Kidney (tissue), 13 donors: ENCODE measurements at regions not wholly inside any gene's neighbourhood (a gene's known extent, or its start where the extent isn't known, plus 50 kb on each side); places are given as distances from the start of the nearest gene placed in this dataset.

Source experiments
- DNase-seq, 5 donors: peaks; one replicate each; pipeline ENCODE4 v3.0.0-alpha.2; 2013 to 2020
- FAIRE-seq: peaks from 2 replicates; lab custom pipeline; 2012; peaks lifted over from hg19 to GRCh38; lab: Jason Lieb, UNC
- H3K27ac ChIP-seq, 2 donors: one replicate each; pipeline ENCODE4 v1.7.0; 2013; ENCODE audit warnings: low read depth in 2 of 2, low read length in 2 of 2, inconsistent platforms in 1 of 2
- H3K27me3 ChIP-seq: one replicate; pipeline ENCODE4 v1.7.1; 2013; ENCODE audit warnings: low read length, inconsistent platforms; ENCODE audit not compliant: control insufficient read depth, insufficient read depth
- H3K36me3 ChIP-seq, 3 donors: one replicate each; pipeline versions ENCODE4 v1.7.0 to v1.7.1; 2013; ENCODE audit warnings: low read length in 3 of 3, control low read depth in 1 of 3, inconsistent platforms in 1 of 3; ENCODE audit not compliant: insufficient read depth in 3 of 3, control insufficient read depth in 2 of 3
- H3K4me1 ChIP-seq, 3 donors: one replicate each; pipeline versions ENCODE4 v1.7.0 to v1.7.1; 2013; ENCODE audit warnings: low read length in 3 of 3, inconsistent platforms in 1 of 3, low read depth in 1 of 3; ENCODE audit not compliant: control insufficient read depth in 2 of 3, insufficient read depth in 2 of 3
- H3K4me3 ChIP-seq, 3 donors: one replicate each; pipeline versions ENCODE4 v1.7.0 to v1.8.1; 2013; ENCODE audit warnings: low read length in 3 of 3, control low read depth in 1 of 3, inconsistent platforms in 1 of 3
- H3K9ac ChIP-seq, 3 donors: one replicate each; pipeline versions ENCODE4 v1.7.0 to v1.7.1; 2013; ENCODE audit warnings: low read length in 3 of 3, control low read depth in 1 of 3, inconsistent platforms in 1 of 3
- H3K9me3 ChIP-seq, 3 donors: one replicate each; pipeline versions ENCODE4 v1.7.0 to v1.7.1; 2013; ENCODE audit warnings: low read length in 3 of 3, control low read depth in 1 of 3, inconsistent platforms in 1 of 3; ENCODE audit not compliant: control insufficient read depth in 2 of 3, insufficient read depth in 1 of 3
- intact Hi-C: fragments of 100-400 bp; cut with DNase I; formaldehyde crosslinking; loops from one replicate; pipeline ENCODE4 v1.11.1; 2022
- TF ChIP-seq, protein P1 (sequence below): IDR thresholded peaks from 3 replicates; pipeline ENCODE4 v1.5.1; 2012; ENCODE audit warnings: mild to moderate bottlenecking, moderate library complexity, borderline replicate concordance; ENCODE audit not compliant: insufficient read depth; ENCODE audit errors: extremely low read depth
- donor health status: control.
- donor health status: control.
- donor health status: control.
- donor health status: control.
- donor health status: control.
- donor health status: DM: yes; HTN: yes; CAD: no.
- donor health status: Normal renal cell carcinoma (clear cell type).

DNA sequence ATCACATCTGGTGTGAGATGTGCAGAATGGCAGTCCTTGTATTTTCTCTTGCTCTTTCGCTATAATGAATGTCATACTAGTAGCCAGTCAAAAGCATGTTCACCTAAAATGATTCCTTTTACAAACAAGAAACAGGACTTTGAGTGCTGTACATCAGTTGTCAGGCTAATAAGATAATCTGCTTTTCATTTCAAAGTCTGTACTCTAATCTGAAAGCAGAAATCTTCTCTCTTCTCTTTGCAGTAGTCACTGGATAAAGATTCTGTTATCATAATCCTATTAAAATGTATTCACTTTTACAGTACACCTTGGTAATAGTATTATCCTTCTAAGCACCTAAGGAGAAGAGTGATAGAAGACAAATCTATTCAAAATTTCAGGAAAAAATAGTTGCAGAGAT, 300.1 kb downstream of the MFSD1 start:
- TF ChIP-seq, protein P1, sequence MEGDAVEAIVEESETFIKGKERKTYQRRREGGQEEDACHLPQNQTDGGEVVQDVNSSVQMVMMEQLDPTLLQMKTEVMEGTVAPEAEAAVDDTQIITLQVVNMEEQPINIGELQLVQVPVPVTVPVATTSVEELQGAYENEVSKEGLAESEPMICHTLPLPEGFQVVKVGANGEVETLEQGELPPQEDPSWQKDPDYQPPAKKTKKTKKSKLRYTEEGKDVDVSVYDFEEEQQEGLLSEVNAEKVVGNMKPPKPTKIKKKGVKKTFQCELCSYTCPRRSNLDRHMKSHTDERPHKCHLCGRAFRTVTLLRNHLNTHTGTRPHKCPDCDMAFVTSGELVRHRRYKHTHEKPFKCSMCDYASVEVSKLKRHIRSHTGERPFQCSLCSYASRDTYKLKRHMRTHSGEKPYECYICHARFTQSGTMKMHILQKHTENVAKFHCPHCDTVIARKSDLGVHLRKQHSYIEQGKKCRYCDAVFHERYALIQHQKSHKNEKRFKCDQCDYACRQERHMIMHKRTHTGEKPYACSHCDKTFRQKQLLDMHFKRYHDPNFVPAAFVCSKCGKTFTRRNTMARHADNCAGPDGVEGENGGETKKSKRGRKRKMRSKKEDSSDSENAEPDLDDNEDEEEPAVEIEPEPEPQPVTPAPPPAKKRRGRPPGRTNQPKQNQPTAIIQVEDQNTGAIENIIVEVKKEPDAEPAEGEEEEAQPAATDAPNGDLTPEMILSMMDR = no peak
- H3K27ac ChIP-seq = no peak overlapping the region

DNA sequence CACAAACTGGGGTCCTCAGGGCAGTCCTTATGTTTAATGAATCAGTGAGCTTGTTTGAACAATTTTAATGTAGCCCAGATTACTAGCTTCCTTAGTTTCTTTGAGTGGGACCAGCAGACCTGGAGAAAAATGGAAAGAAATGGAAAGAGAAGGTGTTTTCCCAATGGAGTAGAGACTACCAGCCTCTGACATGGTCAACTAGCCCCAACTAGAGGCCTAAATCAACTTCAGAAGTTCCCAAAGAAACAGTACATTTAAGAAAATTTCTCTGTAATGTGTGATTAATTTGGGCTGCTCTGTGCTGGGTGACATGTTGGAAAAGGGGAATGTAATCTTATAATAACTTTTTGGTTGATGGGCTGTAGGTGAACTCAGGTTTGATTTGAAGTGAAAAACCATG, 310.9 kb downstream of the MFSD1 start:
- TF ChIP-seq, protein P1 = no peak
- no peak overlapping the region for H3K27ac ChIP-seq
- no peak overlapping the region for H3K4me3 ChIP-seq
- DNase-seq = no peak
- H3K9me3 ChIP-seq = no peaks in the 10 kb centered on the region
- FAIRE-seq = no peak
- H3K27me3 ChIP-seq = no peaks in the 10 kb centered on the region
- H3K9ac ChIP-seq = no peak overlapping the region
- intact Hi-C loops = no loop called here
- H3K36me3 ChIP-seq = no peaks in the 10 kb centered on the region
- no peaks in the 10 kb centered on the region for H3K4me1 ChIP-seq

More for the DNA sequence above, 300.1 kb downstream of the MFSD1 start:
- Histone ChIP-seq H3K9ac (no peak overlapping the region), H3K4me3 (no peak overlapping the region), H3K27me3 (no peaks in the 10 kb centered on the region), H3K9me3 (no peaks in the 10 kb centered on the region), H3K36me3 (no peaks in the 10 kb centered on the region), H3K4me1 (no peaks in the 10 kb centered on the region)
- DNase-seq (no peak), FAIRE-seq (no peak)
- intact Hi-C loops = no loop called here

DNA sequence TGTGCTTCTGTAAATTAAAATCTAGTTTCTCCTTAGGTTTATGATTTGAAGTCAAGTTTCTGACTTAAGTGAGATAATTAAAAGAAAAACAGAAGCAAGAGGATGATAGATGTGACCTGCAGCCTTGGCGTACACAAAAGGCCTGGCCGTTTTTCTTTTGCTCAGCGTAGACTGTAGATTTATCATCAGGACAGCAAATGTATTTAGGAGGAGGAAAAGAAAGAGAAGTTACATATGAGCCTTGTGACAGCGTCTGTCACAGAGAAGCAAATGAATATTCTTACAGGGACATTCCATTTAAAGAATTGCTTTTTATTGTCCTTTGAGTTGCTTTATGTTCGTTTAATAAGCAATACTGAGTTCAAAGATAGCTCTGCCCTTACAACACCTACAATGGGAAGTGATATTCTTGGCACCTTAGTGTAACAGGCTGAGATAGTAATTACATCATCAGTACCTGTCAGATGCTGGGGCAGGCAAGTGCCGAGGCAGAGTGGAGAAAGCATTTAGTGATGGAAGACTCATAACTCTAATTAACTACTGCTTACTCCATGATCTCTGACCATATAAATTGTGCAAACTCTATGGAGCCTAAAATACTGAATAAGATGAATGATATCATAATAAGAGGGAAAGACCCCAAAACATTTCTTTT, 311.5 kb downstream of the MFSD1 start:
- TF ChIP-seq, protein P1 = no peak
- no peak for FAIRE-seq

DNA sequence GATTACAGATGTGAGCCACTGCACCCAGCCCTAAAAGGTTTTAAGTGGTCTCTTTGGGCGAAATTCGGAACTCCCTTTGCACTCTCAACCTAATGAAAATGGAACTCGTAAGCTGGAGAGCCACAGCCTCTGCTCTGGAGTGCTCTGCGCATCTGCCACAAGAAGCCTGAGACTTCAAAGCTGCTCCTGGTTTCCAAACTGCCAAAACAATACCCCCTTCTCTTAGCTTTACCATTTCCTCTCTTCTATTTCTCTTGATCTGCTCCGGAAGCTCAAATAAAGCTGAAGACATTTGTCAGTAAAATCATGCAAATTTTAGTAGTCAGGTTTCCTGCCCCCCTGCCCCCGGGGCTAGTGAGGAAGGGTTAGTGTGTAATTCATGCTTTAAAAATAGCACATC, 312.7 kb downstream of the MFSD1 start:
- H3K27ac ChIP-seq = no peak overlapping the region
- DNase-seq (no peak), FAIRE-seq (no peak)
- H3K9ac ChIP-seq = no peak overlapping the region
- H3K4me3 ChIP-seq = no peak overlapping the region
- no peaks in the 10 kb centered on the region for H3K9me3 ChIP-seq
- no peaks in the 10 kb centered on the region for H3K27me3 ChIP-seq
- intact Hi-C loops = no loop called here
- H3K4me1 ChIP-seq = no peaks in the 10 kb centered on the region
- H3K36me3 ChIP-seq = no peaks in the 10 kb centered on the region
- TF ChIP-seq, protein P1 = no peak

More for the DNA sequence above, 311.5 kb downstream of the MFSD1 start:
- Histone ChIP-seq H3K9me3 (no peaks in the 10 kb centered on the region), H3K27me3 (no peaks in the 10 kb centered on the region), H3K27ac (no peak overlapping the region), H3K36me3 (no peaks in the 10 kb centered on the region), H3K4me3 (no peak overlapping the region), H3K4me1 (no peaks in the 10 kb centered on the region), H3K9ac (no peak overlapping the region)
- DNase-seq = no peak
- intact Hi-C loops = no loop called here
